H9 (cell line): ENCODE measurements at regions not wholly inside any gene's neighbourhood (a gene's known extent, or its start where the extent isn't known, plus 50 kb on each side); places are given as distances from the start of the nearest gene placed in this dataset.

Experiments
- DNase-seq: peaks from one replicate; pipeline ENCODE4 v3.0.0-alpha.2; 2017
- H2AFZ ChIP-seq: one replicate; pipeline ENCODE4 v1.6.1; 2013; ENCODE audit warnings: mild to moderate bottlenecking, low read length, control low read depth, moderate library complexity
- H2AK5ac ChIP-seq: 2 replicates; pipeline ENCODE4 v1.6.1; 2013; ENCODE audit warnings: low read length, control low read depth, mixed read lengths; ENCODE audit not compliant: insufficient read length
- H2BK120ac ChIP-seq: one replicate; pipeline ENCODE4 v1.6.1; 2013; ENCODE audit warnings: low read depth, mild to moderate bottlenecking, low read length, control low read depth, inconsistent platforms; ENCODE audit not compliant: poor library complexity, severe bottlenecking
- H2BK12ac ChIP-seq: 2 replicates; pipeline ENCODE4 v1.6.1; 2013; ENCODE audit warnings: low read length, control low read depth, mixed read lengths, low read depth; ENCODE audit not compliant: insufficient read length
- H2BK15ac ChIP-seq: 2 replicates; pipeline ENCODE4 v1.6.1; 2013; ENCODE audit warnings: low read depth, low read length, control low read depth
- H2BK20ac ChIP-seq: one replicate; pipeline ENCODE4 v1.6.1; 2013; ENCODE audit warnings: low read depth, mild to moderate bottlenecking, low read length, control low read depth, inconsistent platforms; ENCODE audit not compliant: poor library complexity, severe bottlenecking
- H2BK5ac ChIP-seq: 2 replicates; pipeline ENCODE4 v1.6.1; 2013; ENCODE audit warnings: low read length, control low read depth, mixed read lengths; ENCODE audit not compliant: insufficient read length
- H3K14ac ChIP-seq: 2 replicates; pipeline ENCODE4 v1.6.1; 2013; ENCODE audit warnings: low read length, control low read depth; ENCODE audit not compliant: insufficient read depth
- H3K18ac ChIP-seq: 2 replicates; pipeline ENCODE4 v1.6.1; 2013; ENCODE audit warnings: low read depth, mild to moderate bottlenecking, mixed read lengths, low read length, control low read depth; ENCODE audit not compliant: insufficient read length
- H3K23ac ChIP-seq: 2 replicates; pipeline ENCODE4 v1.6.1; 2013; ENCODE audit warnings: low read length, control low read depth, mixed read lengths, low read depth; ENCODE audit not compliant: insufficient read length
- H3K23me2 ChIP-seq: 2 replicates; pipeline ENCODE4 v1.6.1; 2013; ENCODE audit warnings: low read depth, mild to moderate bottlenecking, mixed read lengths, low read length, control low read depth; ENCODE audit not compliant: insufficient read length, poor library complexity, severe bottlenecking
- H3K27ac ChIP-seq: 2 replicates; pipeline ENCODE4 v1.5.1; 2013; ENCODE audit warnings: low read length, control low read depth, mixed read lengths, low read depth; ENCODE audit not compliant: insufficient read length
- H3K27me3 ChIP-seq: 2 replicates; pipeline ENCODE4 v1.6.1; 2013; ENCODE audit warnings: low read length, control low read depth, inconsistent platforms; ENCODE audit not compliant: insufficient read depth
- H3K4ac ChIP-seq: 2 replicates; pipeline ENCODE4 v1.6.1; 2013; ENCODE audit warnings: low read depth, mild to moderate bottlenecking, control low read depth, inconsistent platforms, low read length, moderate library complexity
- H3K4me1 ChIP-seq: 2 replicates; pipeline ENCODE4 v1.6.1; 2013; ENCODE audit warnings: low read length, control low read depth, inconsistent platforms; ENCODE audit not compliant: insufficient read depth
- H3K4me2 ChIP-seq: 2 replicates; pipeline ENCODE4 v1.6.1; 2013; ENCODE audit warnings: low read length, control low read depth, mixed read lengths; ENCODE audit not compliant: insufficient read length, insufficient read depth
- H3K56ac ChIP-seq: 2 replicates; pipeline ENCODE4 v1.6.1; 2013; ENCODE audit warnings: low read depth, mild to moderate bottlenecking, mixed read lengths, low read length, control low read depth; ENCODE audit not compliant: insufficient read length
- H3K79me1 ChIP-seq: 2 replicates; pipeline ENCODE4 v1.6.1; 2013; ENCODE audit warnings: low read depth, mild to moderate bottlenecking, moderate library complexity, low read length, control low read depth, inconsistent platforms; ENCODE audit not compliant: insufficient read depth, poor library complexity, severe bottlenecking
- H3K79me2 ChIP-seq: 2 replicates; pipeline ENCODE4 v1.6.1; 2013; ENCODE audit warnings: low read length, control low read depth, inconsistent platforms; ENCODE audit not compliant: insufficient read depth
- H3K9ac ChIP-seq: 2 replicates; pipeline ENCODE4 v1.6.1; 2013; ENCODE audit warnings: low read length, control low read depth, mixed read lengths; ENCODE audit not compliant: insufficient read length; ENCODE audit errors: extremely low read depth
- H3K9me3 ChIP-seq: one replicate; pipeline ENCODE4 v1.6.1; 2013; ENCODE audit warnings: low read depth, low read length, inconsistent platforms; ENCODE audit not compliant: control insufficient read depth
- H3T11ph ChIP-seq: one replicate; pipeline ENCODE4 v1.6.1; 2013; ENCODE audit warnings: mild to moderate bottlenecking, low read length, control low read depth, inconsistent platforms
- H4K20me1 ChIP-seq: one replicate; pipeline ENCODE4 v1.6.1; 2013; ENCODE audit not compliant: control insufficient read depth, insufficient read length, insufficient read depth
- H4K5ac ChIP-seq: 2 replicates; pipeline ENCODE4 v1.6.1; 2013; ENCODE audit warnings: low read depth, mild to moderate bottlenecking, mixed read lengths, low read length, control low read depth; ENCODE audit not compliant: insufficient read length
- H4K8ac ChIP-seq: replicated peaks from 2 replicates; pipeline ENCODE4 v1.6.1; 2013; ENCODE audit warnings: low read length, control low read depth, mixed read lengths, low read depth; ENCODE audit not compliant: insufficient read length
- H4K91ac ChIP-seq: 2 replicates; pipeline ENCODE4 v1.6.1; 2013; ENCODE audit warnings: low read depth, mild to moderate bottlenecking, moderate library complexity, mixed read lengths, low read length, control low read depth; ENCODE audit not compliant: insufficient read length
- H3K27ac Mint-ChIP-seq, 3 experiments: 2 replicates in 2 of 3; 3 replicates in 1 of 3; pipeline ENCODE4 v1.8.0; 2020 to 2021; ENCODE audit warnings: mixed read lengths in 3 of 3, mild to moderate bottlenecking in 1 of 3, moderate library complexity in 1 of 3
- H3K27me3 Mint-ChIP-seq: 2 replicates; pipeline ENCODE4 v1.8.0; 2021; ENCODE audit warnings: low read depth, mild to moderate bottlenecking, moderate library complexity, mixed read lengths
- H3K36me3 Mint-ChIP-seq, 3 experiments: 2 replicates in 2 of 3; 3 replicates in 1 of 3; pipeline ENCODE4 v1.8.0; 2020 to 2021; ENCODE audit warnings: low read depth in 3 of 3, mixed read lengths in 3 of 3; ENCODE audit not compliant: insufficient read depth in 1 of 3
- H3K4me1 Mint-ChIP-seq, 2 experiments: 2 replicates each; pipeline ENCODE4 v1.8.0; 2020; ENCODE audit warnings: mixed read lengths in 2 of 2
- H3K4me3 Mint-ChIP-seq, 2 experiments: 2 replicates in 1 of 2; 3 replicates in 1 of 2; pipeline ENCODE4 v1.8.0; 2020 to 2021; ENCODE audit warnings: mild to moderate bottlenecking in 2 of 2, mixed read lengths in 2 of 2, moderate library complexity in 1 of 2
- H3K9me3 Mint-ChIP-seq, 2 experiments: 2 replicates in 1 of 2; 3 replicates in 1 of 2; pipeline ENCODE4 v1.8.0; 2020; ENCODE audit warnings: mild to moderate bottlenecking in 2 of 2, mixed read lengths in 2 of 2, moderate library complexity in 1 of 2
- CTCF ChIP-seq: fragments of 200-600 bp; sonication (generic); conservative IDR thresholded peaks from 3 replicates; pipeline ENCODE4 v1.8.0; 2021; ENCODE audit warnings: antibody characterized with exemption, mild to moderate bottlenecking
- WGBS: extraction: QIAGEN DNeasy Blood & Tissue Kit; methylation state at CpG from one replicate; pipeline ENCODE4 v1.1.7; 2013; ENCODE audit warnings: missing lambda C conversion rate, low lambda C conversion rate, mixed read lengths; ENCODE audit not compliant: insufficient read length; ENCODE audit errors: extremely low coverage; 5-methylcytosine and 5-hydroxymethylcytosine counted together

GRCh38 chr13:30033681-30034457, 183.5 kb upstream of the UBL3 start:
- no peak for TF ChIP-seq CTCF
- peaks cover 21 to 24% of the 10 kb centered on the region in 2 experiments for H3K4me1 Mint-ChIP-seq
- no peak overlapping the region for H3K4me3 Mint-ChIP-seq
- H4K20me1 ChIP-seq: no peaks in the 10 kb centered on the region
- H3K23ac ChIP-seq: no peak overlapping the region
- H2BK20ac ChIP-seq: no peak overlapping the region
- no peaks in the 10 kb centered on the region for H3K9me3 ChIP-seq
- no peak overlapping the region for H3K27ac ChIP-seq
- no peak overlapping the region for H2BK120ac ChIP-seq
- H3K79me1 ChIP-seq: no peaks in the 10 kb centered on the region
- H3K23me2 ChIP-seq: no peaks in the 10 kb centered on the region
- H3K14ac ChIP-seq: no peak overlapping the region
- H4K8ac ChIP-seq: no peak overlapping the region
- H3K79me2 ChIP-seq: no peaks in the 10 kb centered on the region
- no peak overlapping the region for H2BK15ac ChIP-seq
- no CpG with 5 or more reads among the region's 6 CpGs for WGBS
- H3K4me2 ChIP-seq: no peak overlapping the region
- H2BK12ac ChIP-seq: no peak overlapping the region
- H3T11ph ChIP-seq: no peak overlapping the region
- peaks cover 1% of the 10 kb centered on the region for H3K27me3 Mint-ChIP-seq
- no peaks in the 10 kb centered on the region for H3K9me3 Mint-ChIP-seq
- H4K5ac ChIP-seq: no peak overlapping the region
- no peak overlapping the region for H3K4ac ChIP-seq
- no peak overlapping the region for H3K9ac ChIP-seq
- H3K27me3 ChIP-seq: no peaks in the 10 kb centered on the region
- no peak overlapping the region for H2AFZ ChIP-seq
- no peak for DNase-seq
- no peak overlapping the region for H3K27ac Mint-ChIP-seq
- H2BK5ac ChIP-seq: no peak overlapping the region
- no peak overlapping the region for H4K91ac ChIP-seq
- no peak overlapping the region for H3K56ac ChIP-seq
- no peaks in the 10 kb centered on the region for H3K36me3 Mint-ChIP-seq
- no peaks in the 10 kb centered on the region; the same call in 1 of the 2 replicates for H3K4me1 ChIP-seq
- no peak overlapping the region for H3K18ac ChIP-seq
- H2AK5ac ChIP-seq: no peak overlapping the region
